Neutrophil (primary cell): ENCODE measurements at regions not wholly inside any gene's neighbourhood (a gene's known extent, or its start where the extent isn't known, plus 50 kb on each side); places are given as distances from the start of the nearest gene placed in this dataset.

Experiments used
- H3K27ac ChIP-seq: fragments of 200-600 bp; sonication (generic); 2 replicates; pipeline ENCODE4 v1.5.1; 2016; ENCODE audit warnings: mild to moderate bottlenecking, moderate library complexity
- H3K27me3 ChIP-seq: fragments of 200-600 bp; sonication (generic); 2 replicates; pipeline ENCODE4 v1.6.0; 2016; ENCODE audit warnings: mild to moderate bottlenecking
- H3K36me3 ChIP-seq: fragments of 200-600 bp; sonication (generic); 2 replicates; pipeline ENCODE4 v1.5.1; 2017
- H3K4me1 ChIP-seq, 2 experiments: fragments of 200-600 bp in 1 of 2; sonication (generic) in 1 of 2; 1 replicate in 1 of 2; 2 replicates in 1 of 2; pipeline versions ENCODE4 v1.5.1 to v1.6.1; 2013 to 2016; ENCODE audit warnings: low read depth in 1 of 2, low read length in 1 of 2, mild to moderate bottlenecking in 1 of 2, moderate library complexity in 1 of 2; ENCODE audit not compliant: control insufficient read depth in 1 of 2, insufficient read depth in 1 of 2
- H3K4me3 ChIP-seq, 2 experiments: fragments of 200-600 bp in 1 of 2; sonication (generic) in 1 of 2; 1 replicate in 1 of 2; 2 replicates in 1 of 2; pipeline ENCODE4 v1.5.1; 2013 to 2016; ENCODE audit warnings: low read depth in 1 of 2, low read length in 1 of 2, mild to moderate bottlenecking in 1 of 2, moderate library complexity in 1 of 2
- H3K9me3 ChIP-seq: fragments of 200-600 bp; sonication (generic); 2 replicates; pipeline ENCODE4 v1.5.1; 2016
- TF ChIP-seq, protein P1 (sequence below): fragments of 200-600 bp; sonication (generic); IDR thresholded peaks from 2 replicates; pipeline ENCODE4 v1.5.1; 2016; ENCODE audit warnings: antibody characterized with exemption

- Histone ChIP-seq H3K36me3 (no peaks in the 10 kb centered on the region), H3K4me1 (no peaks in the 10 kb centered on the region), H3K4me3 (no peak overlapping the region), H3K27me3 (no peaks in the 10 kb centered on the region), H3K9me3 (no peaks in the 10 kb centered on the region), H3K27ac (no peak overlapping the region)
- TF ChIP-seq, protein P1, sequence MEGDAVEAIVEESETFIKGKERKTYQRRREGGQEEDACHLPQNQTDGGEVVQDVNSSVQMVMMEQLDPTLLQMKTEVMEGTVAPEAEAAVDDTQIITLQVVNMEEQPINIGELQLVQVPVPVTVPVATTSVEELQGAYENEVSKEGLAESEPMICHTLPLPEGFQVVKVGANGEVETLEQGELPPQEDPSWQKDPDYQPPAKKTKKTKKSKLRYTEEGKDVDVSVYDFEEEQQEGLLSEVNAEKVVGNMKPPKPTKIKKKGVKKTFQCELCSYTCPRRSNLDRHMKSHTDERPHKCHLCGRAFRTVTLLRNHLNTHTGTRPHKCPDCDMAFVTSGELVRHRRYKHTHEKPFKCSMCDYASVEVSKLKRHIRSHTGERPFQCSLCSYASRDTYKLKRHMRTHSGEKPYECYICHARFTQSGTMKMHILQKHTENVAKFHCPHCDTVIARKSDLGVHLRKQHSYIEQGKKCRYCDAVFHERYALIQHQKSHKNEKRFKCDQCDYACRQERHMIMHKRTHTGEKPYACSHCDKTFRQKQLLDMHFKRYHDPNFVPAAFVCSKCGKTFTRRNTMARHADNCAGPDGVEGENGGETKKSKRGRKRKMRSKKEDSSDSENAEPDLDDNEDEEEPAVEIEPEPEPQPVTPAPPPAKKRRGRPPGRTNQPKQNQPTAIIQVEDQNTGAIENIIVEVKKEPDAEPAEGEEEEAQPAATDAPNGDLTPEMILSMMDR, result no peak
Observed at GRCh38 chr9:87250205-87250604, 247.5 kb upstream of the DAPK1 start.

GRCh38 chr9:87255431-87256155, 242.1 kb upstream of the DAPK1 start:
- Histone ChIP-seq H3K9me3 (no peaks in the 10 kb centered on the region), H3K27ac (no peak overlapping the region), H3K27me3 (no peaks in the 10 kb centered on the region), H3K4me1 (no peaks in the 10 kb centered on the region), H3K4me3 (no peak overlapping the region), H3K36me3 (no peaks in the 10 kb centered on the region)
- TF ChIP-seq, protein P1, result no peak

DNA sequence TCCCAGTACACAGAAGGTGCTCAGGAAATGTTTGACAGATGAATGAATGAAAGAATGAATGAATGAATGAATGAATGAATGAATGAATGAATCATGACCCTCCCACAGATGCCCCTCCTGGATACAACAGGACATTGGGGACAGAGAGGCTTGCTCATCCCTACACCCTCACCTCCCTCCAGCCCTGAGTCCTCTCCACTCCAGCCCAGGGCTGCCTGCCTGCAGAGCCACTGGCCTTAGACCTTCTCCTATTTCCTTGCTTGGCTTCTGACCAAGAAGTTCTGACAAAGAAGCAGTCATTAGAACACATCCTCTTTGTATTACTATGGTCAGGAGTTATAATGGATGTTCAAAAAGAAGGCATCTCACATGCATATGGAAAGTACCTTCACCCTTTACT, 240.7 kb upstream of the DAPK1 start:
- Histone ChIP-seq H3K27me3 (no peaks in the 10 kb centered on the region), H3K36me3 (no peaks in the 10 kb centered on the region), H3K4me3 (no peak overlapping the region), H3K4me1 (no peaks in the 10 kb centered on the region), H3K9me3 (no peaks in the 10 kb centered on the region), H3K27ac (no peak overlapping the region)
- TF ChIP-seq, protein P1, result no peak

DNA sequence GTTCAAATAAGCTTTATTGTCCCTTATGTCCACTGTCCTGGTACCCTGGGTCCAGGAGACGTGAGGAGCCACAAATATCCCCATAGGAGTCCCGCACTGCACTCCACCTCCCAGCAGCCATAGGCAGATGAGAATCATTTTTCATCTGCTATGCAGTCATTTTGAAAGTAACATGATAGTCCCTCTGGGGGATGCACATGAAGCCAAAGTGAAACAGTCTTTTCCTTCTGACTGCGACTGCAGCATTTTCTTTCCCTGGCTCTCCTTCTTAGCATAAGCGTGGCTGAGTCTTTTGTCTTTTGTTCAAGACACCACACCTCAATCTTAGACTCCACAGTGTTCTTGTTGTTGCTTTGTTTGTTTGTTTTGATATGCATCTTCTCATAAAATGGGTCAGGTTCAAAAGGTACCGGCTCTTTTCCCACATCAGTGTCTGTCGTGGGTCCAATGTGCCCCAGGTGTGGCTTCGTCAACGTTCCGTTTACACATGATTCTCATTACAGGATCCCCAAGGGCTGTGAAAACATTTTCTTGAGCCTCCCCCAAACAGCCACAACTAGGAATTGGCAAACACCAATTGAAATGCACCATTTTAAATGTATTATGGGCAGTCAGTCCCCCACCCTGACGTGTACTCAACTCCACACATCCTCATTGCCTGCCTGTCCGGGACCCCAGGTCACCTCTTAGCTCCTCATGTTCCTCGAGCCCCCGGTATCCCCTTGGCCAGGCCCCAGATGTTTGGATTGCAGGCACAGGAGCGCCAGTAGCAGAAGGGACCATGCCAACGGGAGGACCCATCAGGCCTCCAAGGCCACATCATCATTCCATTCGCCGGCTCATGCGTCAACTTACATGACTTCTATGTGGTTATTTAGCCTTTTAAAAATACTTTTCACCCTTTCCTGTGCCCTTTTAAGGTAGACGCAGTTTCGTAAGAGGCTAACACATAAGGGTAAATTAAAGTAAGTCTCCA, 237.8 kb upstream of the DAPK1 start:
- no peaks in the 10 kb centered on the region for H3K9me3 ChIP-seq
- TF ChIP-seq, protein P1, result no peak
- H3K4me1 ChIP-seq, result no peaks in the 10 kb centered on the region
- no peak overlapping the region for H3K4me3 ChIP-seq
- H3K27me3 ChIP-seq, result no peaks in the 10 kb centered on the region
- no peaks in the 10 kb centered on the region for H3K36me3 ChIP-seq
- H3K27ac ChIP-seq, result no peak overlapping the region

- no peaks in the 10 kb centered on the region for H3K9me3 ChIP-seq
- no peaks in the 10 kb centered on the region for H3K36me3 ChIP-seq
- no peak overlapping the region for H3K27ac ChIP-seq
- H3K4me1 ChIP-seq, result no peaks in the 10 kb centered on the region
- no peak overlapping the region for H3K4me3 ChIP-seq
- TF ChIP-seq, protein P1, result no peak
- no peaks in the 10 kb centered on the region for H3K27me3 ChIP-seq
Observed at GRCh38 chr9:87263291-87263690, 234.4 kb upstream of the DAPK1 start.
